SU-DHL-6 (cell line): ENCODE measurements at regions not wholly inside any gene's neighbourhood (a gene's known extent, or its start where the extent isn't known, plus 50 kb on each side); places are given as distances from the start of the nearest gene placed in this dataset.
"Not testable (repeated sequence)": the region's sequence is repeated elsewhere in the genome, so short reads cannot be mapped to it uniquely, and the experiment has no call there.

ENCODE experiments used
- CTCF ChIP-seq: fragments of 200-600 bp; sonication (generic); IDR thresholded peaks from one replicate; pipeline ENCODE4 v1.5.1; 2017; ENCODE audit warnings: antibody characterized with exemption, mild to moderate bottlenecking, low read length, moderate library complexity; ENCODE audit not compliant: insufficient read depth, poor library complexity, severe bottlenecking
- EZH2phosphoT487 ChIP-seq: fragments of 200-600 bp; sonication (generic), shearing (Covaris generic); conservative IDR thresholded peaks from 2 replicates; pipeline ENCODE4 v1.6.1; 2018; ENCODE audit warnings: mild to moderate bottlenecking, antibody characterized with exemption, low read length, moderate library complexity, mixed read lengths

- TF ChIP-seq CTCF, EZH2phosphoT487: not testable (repeated sequence)
These were observed 402.0 kb downstream of the ZNF33B start for GRCh38 chr10:42236401-42236800.
